ENCODE measurements at regions not wholly inside any gene's neighbourhood (a gene's known extent, or its start where the extent isn't known, plus 50 kb on each side); places are given as distances from the start of the nearest gene placed in this dataset.
"Not testable (repeated sequence)": the region's sequence is repeated elsewhere in the genome, so short reads cannot be mapped to it uniquely, and the experiment has no call there.

DNA sequence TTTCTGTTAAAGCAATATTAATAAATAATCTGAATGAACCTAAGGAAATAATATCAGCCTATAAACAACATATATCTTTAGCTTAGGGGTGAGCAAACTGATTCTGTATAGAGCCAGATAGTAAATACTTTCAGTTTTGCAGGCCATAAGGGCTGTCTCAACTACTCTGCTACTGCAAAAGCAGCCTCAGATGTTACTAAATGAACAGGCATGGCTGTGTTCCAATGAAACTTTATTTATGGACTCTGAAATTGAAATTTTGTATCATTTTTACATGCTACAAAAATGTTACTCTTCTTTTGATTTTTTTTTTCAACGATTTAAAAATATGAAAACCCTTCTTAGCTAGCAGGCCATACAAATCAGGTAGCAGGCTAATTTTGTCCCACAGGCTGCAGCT, 212.8 kb upstream of the PRICKLE2 start:
- no peaks in the 10 kb centered on the region for H3K9me2 ChIP-seq (ENCODE audit: insufficient read depth)
- no peak overlapping the region for H3K27ac ChIP-seq
- peaks cover 15% of the 10 kb centered on the region for H3K27me3 ChIP-seq (replicated peaks; ENCODE audit: insufficient read depth)
- no peak overlapping the region for H2AFZ ChIP-seq
- DNase-seq, result no peak
- WGBS, 2 experiments (ENCODE audit: low coverage in 1 of 2, low lambda C conversion rate in 2 of 2, missing lambda C conversion rate in 2 of 2), result 0% methylated on average over 1 of the region's 1 CpG
- no peaks in the 10 kb centered on the region for H3K79me2 ChIP-seq (ENCODE audit: insufficient read depth)
- H3K4me1 ChIP-seq (ENCODE audit: insufficient read depth), result peaks cover 7% of the 10 kb centered on the region; the same call in 1 of the 2 replicates
- no peaks in the 10 kb centered on the region for H3K36me3 ChIP-seq (ENCODE audit: low read depth)
- no peaks in the 10 kb centered on the region for H4K20me1 ChIP-seq (ENCODE audit: insufficient read depth)
- H3K9ac ChIP-seq, result no peak overlapping the region
- no peak overlapping the region for H3K4me3 ChIP-seq
- TF ChIP-seq EZH2phosphoT487 (IDR thresholded peaks at IDR 0.05; ENCODE audit: insufficient read depth, low read depth) (no peak), EZH2 (IDR thresholded peaks at IDR 0.05; ENCODE audit: insufficient read depth, poor library complexity, severe bottlenecking) (no peak)
- no peaks in the 10 kb centered on the region for H3K9me3 ChIP-seq (ENCODE audit: low read depth)
- in situ Hi-C loops (cut with MboI), result no loop called here
- H3K4me2 ChIP-seq (ENCODE audit: unreplicated experiment), result no peak overlapping the region
- H3F3A ChIP-seq (ENCODE audit: insufficient read depth), result peaks cover 3% of the 10 kb centered on the region; the same call in 1 of the 2 replicates

DNA sequence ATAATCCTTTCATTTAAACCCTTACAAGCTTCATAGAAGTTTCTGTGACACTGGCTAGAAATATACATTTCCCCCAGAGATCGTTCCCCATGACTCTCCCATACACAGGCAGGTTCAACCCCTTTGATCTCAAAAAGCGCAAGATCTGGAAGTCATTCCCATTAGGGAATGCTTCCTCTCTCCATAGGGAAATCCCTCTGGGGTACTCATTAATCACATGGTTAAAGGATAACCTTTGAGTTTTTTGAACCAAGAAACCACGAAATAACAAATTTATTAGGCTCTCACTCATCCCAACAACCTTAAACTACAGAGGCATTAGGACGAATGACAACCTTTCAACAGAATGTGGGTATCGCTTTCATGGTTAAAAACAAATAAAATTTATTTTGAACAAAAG, 211.9 kb upstream of the PRICKLE2 start:
- TF ChIP-seq EZH2 (IDR thresholded peaks at IDR 0.05; ENCODE audit: insufficient read depth, poor library complexity, severe bottlenecking) (no peak), EZH2phosphoT487 (IDR thresholded peaks at IDR 0.05; ENCODE audit: insufficient read depth, low read depth) (no peak)
- Histone ChIP-seq H3K9ac (no peak overlapping the region), H3K9me3 (ENCODE audit: low read depth) (no peaks in the 10 kb centered on the region), H3K9me2 (ENCODE audit: insufficient read depth) (no peaks in the 10 kb centered on the region), H3K4me3 (no peak overlapping the region), H3K27me3 (replicated peaks; ENCODE audit: insufficient read depth) (peaks cover 6% of the 10 kb centered on the region), H3K36me3 (ENCODE audit: low read depth) (no peaks in the 10 kb centered on the region), H3K4me1 (ENCODE audit: insufficient read depth) (peaks cover 6% of the 10 kb centered on the region; the same call in 1 of the 2 replicates), H2AFZ (no peak overlapping the region), H3K27ac (no peak overlapping the region), H4K20me1 (ENCODE audit: insufficient read depth) (no peaks in the 10 kb centered on the region), H3K79me2 (ENCODE audit: insufficient read depth) (no peaks in the 10 kb centered on the region), H3F3A (ENCODE audit: insufficient read depth) (no peaks in the 10 kb centered on the region), H3K4me2 (ENCODE audit: unreplicated experiment) (no peak overlapping the region)
- DNase-seq, result no peak
- in situ Hi-C loops (cut with MboI), result no loop called here
- 84 to 93% methylated on average over 5 of the region's 5 CpGs for WGBS, 2 experiments (ENCODE audit: low coverage in 1 of 2, low lambda C conversion rate in 2 of 2, missing lambda C conversion rate in 2 of 2)

DNA sequence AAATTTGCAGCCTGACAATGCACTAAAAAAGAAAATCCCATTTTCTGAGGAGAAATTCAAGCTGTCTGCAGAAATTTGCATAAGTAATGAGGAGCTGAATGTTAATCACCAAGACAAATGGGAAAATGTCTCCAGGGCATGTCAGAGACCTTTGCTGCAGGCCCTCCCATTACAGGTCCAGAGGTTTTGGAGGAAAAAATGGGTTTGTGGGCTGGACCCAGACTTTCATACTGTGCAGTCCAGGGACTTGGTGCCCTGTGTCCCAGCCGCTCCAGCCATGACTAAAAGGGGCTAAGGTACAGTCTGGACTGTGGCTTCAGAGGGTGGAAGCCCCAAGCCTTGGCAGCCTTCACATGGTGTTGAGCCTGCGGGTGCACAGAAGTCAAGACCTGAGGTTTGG, 209.8 kb upstream of the PRICKLE2 start:
- H3K9me3 ChIP-seq (ENCODE audit: low read depth); H3F3A ChIP-seq (ENCODE audit: insufficient read depth); in situ Hi-C loops (cut with MboI); H3K9me2 ChIP-seq (ENCODE audit: insufficient read depth); H2AFZ ChIP-seq; H3K27me3 ChIP-seq (replicated peaks; ENCODE audit: insufficient read depth); H3K4me3 ChIP-seq; H3K36me3 ChIP-seq (ENCODE audit: low read depth); H3K27ac ChIP-seq; H3K4me2 ChIP-seq (ENCODE audit: unreplicated experiment); H3K79me2 ChIP-seq (ENCODE audit: insufficient read depth); H3K4me1 ChIP-seq (ENCODE audit: insufficient read depth); DNase-seq; H4K20me1 ChIP-seq (ENCODE audit: insufficient read depth); H3K9ac ChIP-seq: not testable (repeated sequence)
- 75% methylated on average over 2 of the region's 2 CpGs for WGBS, 2 experiments (ENCODE audit: low coverage in 1 of 2, low lambda C conversion rate in 2 of 2, missing lambda C conversion rate in 2 of 2)

DNA sequence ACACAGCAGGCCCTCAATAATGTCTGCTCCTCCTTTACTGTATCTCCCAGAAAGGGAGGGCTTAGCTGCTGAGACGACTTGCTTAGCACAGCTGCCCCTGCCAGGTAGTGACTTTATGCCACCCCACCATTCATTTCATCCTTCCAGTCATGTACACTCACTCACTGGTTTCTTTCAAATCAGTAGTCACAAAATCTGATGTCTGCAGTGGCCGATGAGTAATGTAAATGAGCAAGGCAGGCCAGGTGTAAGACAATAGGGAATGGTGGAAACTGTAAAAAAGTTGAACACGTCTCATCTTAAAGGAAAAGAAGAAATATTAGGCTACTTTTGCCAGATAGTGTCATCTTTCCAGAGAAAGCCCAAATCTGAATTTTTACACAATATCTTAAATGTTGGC, 207.6 kb upstream of the PRICKLE2 start:
- Histone ChIP-seq H3K4me2 (ENCODE audit: unreplicated experiment) (no peak overlapping the region), H3K9me2 (ENCODE audit: insufficient read depth) (no peaks in the 10 kb centered on the region), H3K79me2 (ENCODE audit: insufficient read depth) (no peaks in the 10 kb centered on the region), H3K9ac (no peak overlapping the region), H3K27ac (no peak overlapping the region), H2AFZ (no peak overlapping the region), H3K4me1 (ENCODE audit: insufficient read depth) (no peaks in the 10 kb centered on the region), H3K4me3 (no peak overlapping the region), H3K36me3 (ENCODE audit: low read depth) (no peaks in the 10 kb centered on the region), H3K27me3 (replicated peaks; ENCODE audit: insufficient read depth) (peaks cover 6% of the 10 kb centered on the region), H4K20me1 (ENCODE audit: insufficient read depth) (no peaks in the 10 kb centered on the region), H3F3A (ENCODE audit: insufficient read depth) (no peaks in the 10 kb centered on the region), H3K9me3 (ENCODE audit: low read depth) (no peaks in the 10 kb centered on the region)
- in situ Hi-C loops (cut with MboI), result no loop called here
- no peak for DNase-seq
- WGBS, 2 experiments (ENCODE audit: low coverage in 1 of 2, low lambda C conversion rate in 2 of 2, missing lambda C conversion rate in 2 of 2), result 74% methylated on average over 3 of the region's 3 CpGs
- TF ChIP-seq EZH2phosphoT487 (IDR thresholded peaks at IDR 0.05; ENCODE audit: insufficient read depth, low read depth), result no peak
- no peak for TF ChIP-seq EZH2 (IDR thresholded peaks at IDR 0.05; ENCODE audit: insufficient read depth, poor library complexity, severe bottlenecking)

DNA sequence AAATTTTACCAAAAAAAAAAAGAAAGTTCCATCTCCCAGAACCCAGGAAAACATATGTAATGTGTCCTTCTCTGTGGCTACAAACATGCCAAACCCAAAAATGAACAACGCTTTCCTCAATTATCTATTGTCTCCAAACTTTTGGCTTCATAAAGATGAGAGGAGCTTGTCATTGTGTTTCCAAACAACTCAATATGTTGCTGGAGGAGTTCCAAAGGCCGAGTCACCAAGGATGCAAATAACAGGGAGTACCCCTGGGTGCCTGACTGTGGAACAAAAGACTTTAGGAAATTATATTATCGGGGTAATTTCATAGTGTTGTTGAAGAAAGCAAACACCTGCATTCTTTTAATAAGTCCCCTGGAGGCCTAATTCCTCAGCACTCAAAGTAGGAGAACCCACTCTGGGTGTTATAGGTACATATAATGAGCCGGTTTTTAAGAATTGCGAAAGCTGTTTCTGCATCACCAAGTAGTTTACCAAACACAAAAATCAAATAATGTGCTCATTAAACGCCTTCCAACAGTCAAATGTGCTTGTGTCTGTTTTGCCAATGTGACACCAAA, 206.3 kb upstream of the PRICKLE2 start:
- Histone ChIP-seq H3K9ac (no peak overlapping the region), H3K4me2 (ENCODE audit: unreplicated experiment) (no peak overlapping the region), H3F3A (ENCODE audit: insufficient read depth) (no peaks in the 10 kb centered on the region), H4K20me1 (ENCODE audit: insufficient read depth) (no peaks in the 10 kb centered on the region), H3K79me2 (ENCODE audit: insufficient read depth) (no peaks in the 10 kb centered on the region), H3K36me3 (ENCODE audit: low read depth) (no peaks in the 10 kb centered on the region), H3K4me3 (no peak overlapping the region), H3K27me3 (replicated peaks; ENCODE audit: insufficient read depth) (peaks cover 6% of the 10 kb centered on the region; the same call in 1 of the 2 replicates), H3K27ac (no peak overlapping the region), H2AFZ (no peak overlapping the region), H3K9me2 (ENCODE audit: insufficient read depth) (no peaks in the 10 kb centered on the region), H3K9me3 (ENCODE audit: low read depth) (no peaks in the 10 kb centered on the region), H3K4me1 (ENCODE audit: insufficient read depth) (no peaks in the 10 kb centered on the region)
- TF ChIP-seq EZH2 (IDR thresholded peaks at IDR 0.05; ENCODE audit: insufficient read depth, poor library complexity, severe bottlenecking) (no peak), EZH2phosphoT487 (IDR thresholded peaks at IDR 0.05; ENCODE audit: insufficient read depth, low read depth) (no peak)
- WGBS, 2 experiments (ENCODE audit: low coverage in 1 of 2, low lambda C conversion rate in 2 of 2, missing lambda C conversion rate in 2 of 2), result 63 to 69% methylated on average over 6 of the region's 6 CpGs
- in situ Hi-C loops (cut with MboI), result no loop called here
- DNase-seq, result no peak

Measured in GM23248 (cell line).